DMS153 treated with DMSO at 0.1 percent for 48 hours (cell line): ENCODE measurements at regions not wholly inside any gene's neighbourhood (a gene's known extent, or its start where the extent isn't known, plus 50 kb on each side); places are given as distances from the start of the nearest gene placed in this dataset.

Source experiments
- DNase-seq: peaks from one replicate; lab custom pipeline; 2025; ENCODE audit not compliant: unreplicated experiment; lab: John Stamatoyannopoulos, UW

- no peak for DNase-seq
These were observed 145.2 kb upstream of the ANKRD28 start for GRCh38 chr3:15942936-15943335.

- no peak for DNase-seq
These were observed 150.6 kb upstream of the ANKRD28 start for GRCh38 chr3:15948388-15948787.

- no peak for DNase-seq
These were observed 154.9 kb upstream of the ANKRD28 start for GRCh38 chr3:15952543-15953175.

GRCh38 chr3:15953841-15954240 lies 156.1 kb upstream of the ANKRD28 start:
- no peak for DNase-seq

- no peak for DNase-seq
These were observed 158.2 kb upstream of the ANKRD28 start for GRCh38 chr3:15955968-15956367.

GRCh38 chr3:15958692-15959433 lies 161.1 kb upstream of the ANKRD28 start:
- no peak for DNase-seq

GRCh38 chr3:15959434-15959811 lies 161.6 kb upstream of the ANKRD28 start:
- DNase-seq = no peak

- DNase-seq = no peak
These were observed 167.0 kb upstream of the ANKRD28 start for GRCh38 chr3:15964605-15965442.

GRCh38 chr3:15967577-15967976 lies 169.8 kb upstream of the ANKRD28 start:
- no peak for DNase-seq

GRCh38 chr3:15969874-15970640 lies 172.3 kb upstream of the ANKRD28 start:
- no peak for DNase-seq

- no peak for DNase-seq
These were observed 175.6 kb upstream of the ANKRD28 start for GRCh38 chr3:15973414-15973813.

- DNase-seq = no peak
These were observed 176.2 kb upstream of the ANKRD28 start for GRCh38 chr3:15973940-15974339.

GRCh38 chr3:15974647-15975046 lies 176.9 kb upstream of the ANKRD28 start:
- no peak for DNase-seq

- DNase-seq = no peak
These were observed 178.7 kb upstream of the ANKRD28 start for GRCh38 chr3:15976524-15976923.

GRCh38 chr3:15977090-15977489 lies 179.3 kb upstream of the ANKRD28 start:
- no peak for DNase-seq

- DNase-seq = no peak
These were observed 179.9 kb upstream of the ANKRD28 start for GRCh38 chr3:15977598-15978232.

- DNase-seq = no peak
These were observed 181.0 kb upstream of the ANKRD28 start for GRCh38 chr3:15978801-15979200.

GRCh38 chr3:15979495-15979894 lies 181.7 kb upstream of the ANKRD28 start:
- DNase-seq = no peak

GRCh38 chr3:15979900-15980299 lies 182.1 kb upstream of the ANKRD28 start:
- no peak for DNase-seq

- DNase-seq = no peak
These were observed 184.5 kb upstream of the ANKRD28 start for GRCh38 chr3:15982243-15982642.
